IMR-90 (cell line): ENCODE measurements at regions not wholly inside any gene's neighbourhood (a gene's known extent, or its start where the extent isn't known, plus 50 kb on each side); places are given as distances from the start of the nearest gene placed in this dataset.

Experiments used
- BHLHE40 ChIP-seq: fragments of 150-350 bp; IDR thresholded peaks from 2 replicates; pipeline ENCODE4 v1.6.1; 2016; ENCODE audit warnings: mild to moderate bottlenecking, low read depth, low read length
- CTCF ChIP-seq: conservative IDR thresholded peaks from 2 replicates; pipeline ENCODE4 v1.5.1; 2012; ENCODE audit warnings: mild to moderate bottlenecking, low read depth, low read length, improper control_type of control experiment
- ELK1 ChIP-seq: fragments of 150-350 bp; IDR thresholded peaks from 2 replicates; pipeline ENCODE4 v1.6.1; 2016; ENCODE audit warnings: low read depth, mild to moderate bottlenecking, low read length, moderate library complexity, borderline replicate concordance
- MAFK ChIP-seq: IDR thresholded peaks from 2 replicates; pipeline ENCODE4 v1.6.1; 2012; ENCODE audit warnings: low read depth, low read length, improper control_type of control experiment
- MXI1 ChIP-seq: IDR thresholded peaks from 2 replicates; pipeline ENCODE4 v1.6.1; 2012; ENCODE audit warnings: low read depth, mild to moderate bottlenecking, low read length, moderate library complexity, borderline replicate concordance
- RAD21 ChIP-seq: IDR thresholded peaks from 2 replicates; pipeline ENCODE4 v1.6.1; 2012; ENCODE audit warnings: low read length, improper control_type of control experiment
- RFX5 ChIP-seq: IDR thresholded peaks from 2 replicates; pipeline ENCODE4 v1.8.0; 2012; ENCODE audit warnings: low read depth, mild to moderate bottlenecking, low read length, moderate library complexity
- USF2 ChIP-seq: fragments of 150-350 bp; IDR thresholded peaks from 2 replicates; pipeline ENCODE4 v1.6.1; 2017; ENCODE audit warnings: mild to moderate bottlenecking, antibody characterized with exemption, low read length, low read depth

- TF ChIP-seq CTCF: no peak
- no peak for TF ChIP-seq MAFK
- no peak for TF ChIP-seq USF2
- no peak for TF ChIP-seq RFX5
- TF ChIP-seq RAD21: no peak
- TF ChIP-seq BHLHE40: no peak
- TF ChIP-seq ELK1: no peak
- no peak for TF ChIP-seq MXI1
These were observed 898.8 kb upstream of the NEGR1 start for GRCh38 chr1:73181190-73181540.
